Right hindlimb (tissue), 1 donor: ENCODE measurements at regions not wholly inside any gene's neighbourhood (a gene's known extent, or its start where the extent isn't known, plus 50 kb on each side); places are given as distances from the start of the nearest gene placed in this dataset.

Experiments used
- DNase-seq: peaks from one replicate; pipeline ENCODE4 v3.0.0-alpha.2; 2018

GRCh38 chr13:40197936-40198595 lies 468.4 kb downstream of the FOXO1 start:
- no peak for DNase-seq

- DNase-seq: no peak
These were observed 466.0 kb downstream of the FOXO1 start for GRCh38 chr13:40200273-40200978.

GRCh38 chr13:40204246-40204645 lies 462.2 kb downstream of the FOXO1 start:
- no peak for DNase-seq

GRCh38 chr13:40205771-40206240 lies 460.6 kb downstream of the FOXO1 start:
- DNase-seq: no peak

- DNase-seq: no peak
These were observed 460.0 kb downstream of the FOXO1 start for GRCh38 chr13:40206241-40207000.

GRCh38 chr13:40207001-40207478 lies 459.4 kb downstream of the FOXO1 start:
- no peak for DNase-seq

- no peak for DNase-seq
These were observed 457.9 kb downstream of the FOXO1 start for GRCh38 chr13:40208517-40208916.

- DNase-seq: no peak
These were observed 455.4 kb downstream of the FOXO1 start for GRCh38 chr13:40210865-40211585.

GRCh38 chr13:40211586-40211968 lies 454.9 kb downstream of the FOXO1 start:
- DNase-seq: no peak

- no peak for DNase-seq
These were observed 452.7 kb downstream of the FOXO1 start for GRCh38 chr13:40213779-40214178.

- no peak for DNase-seq
These were observed 451.1 kb downstream of the FOXO1 start for GRCh38 chr13:40215311-40215710.

- no peak for DNase-seq
These were observed 450.7 kb downstream of the FOXO1 start for GRCh38 chr13:40215747-40216146.

- no peak for DNase-seq
These were observed 448.8 kb downstream of the FOXO1 start for GRCh38 chr13:40217675-40218074.

GRCh38 chr13:40220299-40220935 lies 446.0 kb downstream of the FOXO1 start:
- no peak for DNase-seq

- no peak for DNase-seq
These were observed 445.3 kb downstream of the FOXO1 start for GRCh38 chr13:40221131-40221459.

- DNase-seq: no peak
These were observed 444.8 kb downstream of the FOXO1 start for GRCh38 chr13:40221460-40222201.

GRCh38 chr13:40223585-40223984 lies 442.9 kb downstream of the FOXO1 start:
- DNase-seq: no peak

- DNase-seq: no peak
These were observed 437.9 kb downstream of the FOXO1 start for GRCh38 chr13:40228496-40228895.

- no peak for DNase-seq
These were observed 437.5 kb downstream of the FOXO1 start for GRCh38 chr13:40228990-40229389.

GRCh38 chr13:40230833-40231266 lies 435.6 kb downstream of the FOXO1 start:
- DNase-seq: no peak

- DNase-seq: no peak
These were observed 435.1 kb downstream of the FOXO1 start for GRCh38 chr13:40231311-40231710.

- DNase-seq: no peak
These were observed 434.7 kb downstream of the FOXO1 start for GRCh38 chr13:40231751-40232150.
